Stimulated activated CD4-positive, alpha-beta T cell treated with anti-CD3 and anti-CD28 coated beads, TNF-alpha, amount 100 ng/mL, for 4 hours (primary cell): ENCODE measurements at regions not wholly inside any gene's neighbourhood (a gene's known extent, or its start where the extent isn't known, plus 50 kb on each side); places are given as distances from the start of the nearest gene placed in this dataset.

Source experiments
- DNase-seq, 3 experiments: peaks; one replicate each; pipeline ENCODE4 v3.0.0-alpha.2; 2020; ENCODE audit warnings: low read depth in 3 of 3

DNA sequence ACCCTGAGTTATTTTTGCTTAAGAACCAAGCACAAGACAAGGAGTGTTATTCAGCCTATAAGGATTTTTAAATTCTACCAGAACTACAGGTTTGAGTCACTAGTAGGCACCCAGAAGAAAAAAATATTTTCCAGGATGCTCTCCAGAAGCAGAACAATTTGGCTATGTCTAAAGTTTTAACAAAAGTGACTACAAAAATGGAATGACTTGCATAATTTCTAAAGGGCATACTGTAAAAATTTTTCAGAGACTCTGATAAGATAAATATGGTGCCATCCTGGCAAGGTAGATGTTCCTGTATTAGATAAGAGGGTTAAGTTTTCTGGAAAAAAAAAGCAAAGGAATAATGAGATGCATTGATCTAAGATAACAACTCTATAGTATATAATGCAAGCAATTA is 68.6 kb upstream of the FAM9A start:
- DNase-seq, result no peak

DNA sequence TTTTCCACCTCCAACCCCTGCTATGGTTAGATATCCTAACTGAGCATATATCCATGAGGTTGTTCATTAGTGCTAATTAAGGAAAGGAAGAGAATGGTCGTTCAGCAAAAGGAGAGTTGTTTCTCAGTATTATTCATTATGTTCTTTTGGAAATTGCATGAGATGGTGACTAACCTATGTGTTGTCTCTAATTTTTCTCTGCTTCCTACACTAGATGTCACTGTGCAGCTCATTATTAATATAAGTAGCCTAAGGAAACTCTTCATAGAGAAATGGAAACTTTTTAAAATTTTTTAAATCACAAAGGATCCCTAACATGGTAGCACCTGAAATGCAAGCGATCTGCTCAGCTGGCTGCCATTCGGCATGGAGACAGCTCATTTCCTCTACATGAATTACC is 67.7 kb upstream of the FAM9A start:
- no peak for DNase-seq

DNA sequence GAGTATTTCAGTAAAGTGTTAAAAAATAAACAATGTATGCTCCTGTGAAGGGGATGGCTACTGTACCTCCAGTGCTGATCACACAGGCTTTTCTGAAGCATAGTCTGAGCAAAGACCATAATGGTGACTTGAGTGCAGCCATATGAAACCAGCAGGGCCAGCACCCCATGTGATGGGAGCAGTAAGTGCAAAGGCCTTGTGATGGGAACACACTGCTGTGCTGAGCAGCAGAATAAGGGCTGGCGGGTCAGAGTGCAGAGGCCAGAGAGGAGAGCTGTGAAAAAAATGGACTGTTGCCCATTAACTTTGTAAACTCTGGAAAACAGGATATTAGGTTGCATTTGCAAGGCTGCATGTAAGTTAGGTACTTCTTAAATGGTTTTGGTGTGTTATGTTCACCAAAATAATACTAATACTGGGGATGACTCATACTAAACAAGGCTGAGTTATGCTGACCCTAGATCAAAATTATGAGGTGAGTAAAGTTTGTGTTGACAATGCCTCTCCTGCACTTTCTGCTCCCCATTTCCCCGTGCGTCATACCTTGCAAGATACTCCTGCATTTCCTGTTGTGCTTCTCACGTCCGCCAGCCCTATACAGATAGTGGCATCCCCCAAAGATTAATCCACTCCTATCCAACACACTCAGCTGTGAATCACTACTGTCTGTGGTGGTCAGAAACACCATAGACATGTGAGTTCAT is 67.0 kb upstream of the FAM9A start:
- DNase-seq, result no peak

DNA sequence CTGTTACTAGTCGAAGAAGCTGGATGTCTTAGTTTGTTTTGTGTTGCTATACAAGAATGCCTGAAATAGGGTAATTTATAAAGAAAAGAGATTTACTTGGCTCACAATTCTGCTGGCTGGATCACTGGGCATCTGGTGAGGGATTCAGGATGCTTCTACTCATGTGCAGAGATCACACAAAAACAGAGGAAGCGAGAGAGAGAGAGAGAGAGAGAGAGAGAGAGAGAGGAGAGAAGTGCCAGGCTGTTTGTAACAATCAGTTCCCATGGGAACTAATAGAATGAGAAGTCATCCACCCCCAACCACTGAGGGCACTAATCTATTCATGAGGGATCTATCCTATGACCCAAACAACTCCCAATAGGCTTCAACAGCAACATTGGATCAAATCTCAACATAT is 66.2 kb upstream of the FAM9A start:
- DNase-seq, result no peak

DNA sequence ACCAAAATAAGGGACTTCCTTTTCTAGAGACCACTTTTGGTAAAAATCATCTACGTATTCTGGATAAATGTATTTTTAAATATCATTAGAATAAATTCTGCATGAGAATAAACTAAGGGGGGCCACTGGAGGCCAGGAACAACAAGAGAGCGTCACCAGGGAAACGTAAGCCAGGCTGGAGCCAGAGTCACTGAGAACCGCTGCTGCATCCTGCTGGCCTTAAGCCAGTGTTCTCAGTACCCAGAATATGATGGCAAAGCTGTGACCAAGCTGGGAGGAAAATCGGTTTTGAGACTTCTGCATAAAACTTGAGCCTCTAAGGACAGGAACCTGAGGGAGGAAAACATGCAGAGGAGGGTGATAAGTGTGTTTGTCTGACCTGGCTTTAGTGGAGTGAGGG is 63.0 kb upstream of the FAM9A start:
- DNase-seq, result no peak

DNA sequence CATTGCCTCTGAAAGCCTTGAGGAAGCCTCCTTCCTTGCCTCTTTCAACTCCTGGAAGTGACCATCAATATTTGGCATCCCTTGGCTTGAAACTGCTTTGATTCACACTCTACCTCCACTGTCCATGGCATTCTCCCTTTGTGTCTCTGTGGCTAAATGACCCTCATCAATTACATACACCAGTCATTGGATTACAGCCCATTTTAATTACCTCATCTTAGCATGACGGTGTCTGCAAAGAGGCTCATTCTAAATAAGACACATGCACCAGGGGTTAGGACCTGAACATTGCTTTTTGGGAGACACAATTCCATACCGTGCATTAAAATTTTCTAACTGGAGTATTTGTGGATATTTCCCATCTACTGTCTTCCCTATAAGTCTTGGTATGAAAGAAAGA is 60.7 kb upstream of the FAM9A start:
- no peak for DNase-seq

DNA sequence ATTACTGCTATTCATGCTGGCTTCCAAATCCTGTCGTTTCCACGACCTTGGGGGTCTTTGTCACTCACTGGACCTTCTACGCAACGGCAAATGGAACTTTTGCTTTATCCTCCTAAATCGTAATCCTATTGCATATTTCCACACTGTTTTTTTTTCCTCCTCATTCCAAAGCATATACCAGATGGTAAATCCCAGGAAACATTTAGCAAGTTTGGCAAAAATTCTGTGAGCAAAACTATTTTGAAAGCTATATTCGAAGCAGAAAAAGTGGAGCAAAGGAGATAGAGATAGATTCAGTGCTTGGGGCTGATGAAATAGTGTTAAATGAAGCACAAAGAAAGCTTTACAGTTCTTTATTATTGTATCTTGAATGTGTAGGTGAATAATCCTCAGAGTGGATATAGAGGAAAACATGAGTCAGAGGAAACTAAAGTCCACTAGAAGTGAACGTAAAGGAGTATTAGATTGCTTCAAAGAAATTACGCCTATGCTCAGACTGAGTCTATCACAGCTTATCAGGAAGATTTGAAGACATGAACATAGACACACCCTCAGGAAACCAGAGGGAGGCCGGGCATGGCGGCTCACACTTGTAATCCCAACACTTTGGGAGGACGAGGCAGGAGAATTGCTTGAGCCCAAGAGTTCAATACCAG is 50.2 kb upstream of the FAM9A start:
- DNase-seq, result no peak
